Memory B cell (primary cell): ENCODE measurements at regions not wholly inside any gene's neighbourhood (a gene's known extent, or its start where the extent isn't known, plus 50 kb on each side); places are given as distances from the start of the nearest gene placed in this dataset.
A peak's percentile ranks its signal among the peaks of the same experiment; 100 is the strongest.

Experiments used
- ATAC-seq: fragments of 150-1000 bp; cut with Tn5 transposase; 2 replicates; pipeline ENCODE4 v1.10.0; 2021; ENCODE audit warnings: low read depth, mild to moderate bottlenecking, moderate library complexity
- DNase-seq, 2 donors: peaks; one replicate each; pipeline ENCODE4 v3.0.0; 2022; ENCODE audit warnings: low spot score in 2 of 2
- H3K27ac Mint-ChIP-seq: one replicate; pipeline ENCODE4 v1.8.0; 2022; ENCODE audit warnings: mild to moderate bottlenecking, moderate library complexity, mixed read lengths
- H3K27me3 Mint-ChIP-seq: one replicate; pipeline ENCODE4 v1.8.0; 2022; ENCODE audit warnings: mixed read lengths
- H3K36me3 Mint-ChIP-seq: one replicate; pipeline ENCODE4 v1.8.0; 2022; ENCODE audit warnings: mild to moderate bottlenecking, mixed read lengths
- H3K4me1 Mint-ChIP-seq: one replicate; pipeline ENCODE4 v1.8.0; 2022; ENCODE audit warnings: mixed read lengths
- H3K4me3 Mint-ChIP-seq: one replicate; pipeline ENCODE4 v1.8.0; 2022; ENCODE audit warnings: mild to moderate bottlenecking, moderate library complexity, mixed read lengths
- H3K9me3 Mint-ChIP-seq: one replicate; pipeline ENCODE4 v1.8.0; 2022; ENCODE audit warnings: mixed read lengths

DNA sequence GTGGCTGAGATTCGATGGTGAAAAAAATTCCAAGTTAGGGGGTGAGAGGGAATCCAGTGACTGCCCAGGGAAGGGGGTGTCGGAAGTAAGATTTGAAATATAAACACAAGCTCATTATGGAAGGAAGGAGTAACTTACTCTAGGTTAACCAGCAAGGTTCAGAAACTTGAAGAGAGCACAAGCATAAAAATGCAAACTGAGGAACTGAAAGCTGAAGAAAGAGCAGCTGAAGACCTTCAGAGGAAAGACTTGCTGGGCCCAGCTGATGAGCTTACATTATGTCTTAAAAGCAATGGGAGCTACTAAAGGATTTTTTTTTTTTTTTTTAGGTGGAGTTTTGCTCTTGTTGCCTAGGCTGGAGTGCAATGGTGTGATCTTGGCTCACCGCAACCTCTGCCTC, 189.7 kb upstream of the GRIN2B start:
- Mint-ChIP-seq H3K4me3 (peak overlapping the region; percentile 84), H3K27ac (peak overlapping the region; percentile 91), H3K4me1 (peaks cover 25% of the 10 kb centered on the region), H3K36me3 (no peaks in the 10 kb centered on the region), H3K9me3 (no peaks in the 10 kb centered on the region), H3K27me3 (no peaks in the 10 kb centered on the region)
- DNase-seq (peak in 1 of 2 donors; percentile 34), ATAC-seq (peak; percentile 97)

DNA sequence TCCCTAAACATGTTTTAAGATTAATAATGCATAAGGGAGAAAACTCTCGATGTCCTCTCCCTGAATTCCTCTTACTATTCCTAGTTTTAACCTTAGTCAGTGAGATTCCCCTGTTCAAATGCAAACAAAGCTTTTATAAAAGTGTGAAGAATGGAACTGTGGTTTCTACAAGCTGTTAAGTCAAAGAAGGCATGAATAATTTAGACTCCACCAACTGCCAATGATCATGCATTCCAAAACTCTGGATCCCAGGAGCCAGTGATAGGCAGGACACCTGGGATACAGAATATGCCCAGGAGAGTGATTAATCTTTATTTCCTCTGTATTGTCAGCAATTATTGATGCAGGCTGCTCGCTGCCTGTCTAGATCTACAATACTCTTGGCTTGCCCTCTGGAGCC, 190.3 kb upstream of the ATF7IP start:
- no peak overlapping the region for H3K4me3 Mint-ChIP-seq
- no peaks in the 10 kb centered on the region for H3K36me3 Mint-ChIP-seq
- ATAC-seq, result no peak
- no peaks in the 10 kb centered on the region for H3K9me3 Mint-ChIP-seq
- no peaks in the 10 kb centered on the region for H3K27me3 Mint-ChIP-seq
- peaks cover 18% of the 10 kb centered on the region for H3K4me1 Mint-ChIP-seq
- DNase-seq, result no peak
- no peak overlapping the region for H3K27ac Mint-ChIP-seq

DNA sequence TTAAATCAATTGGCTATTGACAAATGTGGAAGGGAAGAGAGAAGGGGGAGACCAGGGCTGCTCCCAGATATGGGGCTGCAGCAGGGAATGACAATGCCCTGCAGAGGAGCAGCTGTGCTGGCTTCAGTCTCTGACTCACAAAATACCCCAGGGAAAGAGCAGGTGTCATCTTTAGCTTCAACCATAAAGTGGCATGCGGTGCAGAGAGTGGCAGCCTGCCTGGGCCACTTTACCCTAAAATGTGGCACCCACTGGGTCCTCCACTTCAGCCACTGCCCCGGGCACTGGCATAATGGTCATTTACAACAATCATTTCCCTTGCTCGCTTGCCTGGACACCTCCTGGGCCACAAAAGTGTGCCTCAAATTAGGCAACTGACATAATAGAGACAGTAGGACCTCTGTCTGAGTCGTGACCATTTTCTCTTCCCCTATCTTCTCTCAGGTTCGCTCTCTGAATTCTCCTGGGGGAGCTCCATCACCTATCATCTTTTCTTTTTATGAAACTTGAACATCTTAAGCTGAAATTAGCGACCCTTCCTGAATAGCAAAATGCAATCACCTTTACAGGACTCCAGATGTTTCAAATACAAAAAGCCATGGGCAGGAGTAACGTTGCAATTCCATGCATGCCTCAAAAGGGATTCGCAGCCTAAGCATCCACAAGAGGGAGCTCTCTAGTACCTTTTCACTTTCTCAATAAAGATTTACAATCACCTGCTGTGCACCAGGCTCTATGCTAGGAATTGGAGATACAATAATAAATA, 179.9 kb upstream of the ATF7IP start:
- Mint-ChIP-seq H3K27me3 (peaks cover 2% of the 10 kb centered on the region), H3K4me3 (peak overlapping the region; percentile 80), H3K27ac (peak overlapping the region; percentile 40), H3K36me3 (no peaks in the 10 kb centered on the region), H3K9me3 (no peaks in the 10 kb centered on the region), H3K4me1 (peaks cover 10% of the 10 kb centered on the region)
- ATAC-seq (peak; percentile 80), DNase-seq (peak; percentile 22 to 53)

DNA sequence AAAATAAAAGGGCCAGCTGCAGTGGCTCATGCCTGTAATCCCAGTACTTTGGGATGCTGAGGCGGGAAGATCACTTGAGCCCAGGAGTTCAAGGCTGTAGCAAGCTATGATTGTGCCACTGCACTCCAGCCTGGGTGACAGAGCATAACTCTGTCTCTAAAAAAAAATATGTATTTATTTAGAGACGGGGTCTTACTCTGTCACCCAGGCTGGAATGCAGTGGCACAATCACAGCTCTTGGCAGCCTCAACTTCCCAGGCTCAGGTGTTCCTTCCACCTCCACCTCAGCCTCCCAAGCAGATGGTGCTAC, 179.3 kb upstream of the ATF7IP start:
- H3K4me3 Mint-ChIP-seq, result no peak overlapping the region
- no peak overlapping the region for H3K27ac Mint-ChIP-seq
- ATAC-seq (no peak), DNase-seq (no peak)
- peaks cover 15% of the 10 kb centered on the region for H3K4me1 Mint-ChIP-seq
- H3K36me3 Mint-ChIP-seq, result no peaks in the 10 kb centered on the region
- peaks cover 2% of the 10 kb centered on the region for H3K27me3 Mint-ChIP-seq
- H3K9me3 Mint-ChIP-seq, result no peaks in the 10 kb centered on the region

DNA sequence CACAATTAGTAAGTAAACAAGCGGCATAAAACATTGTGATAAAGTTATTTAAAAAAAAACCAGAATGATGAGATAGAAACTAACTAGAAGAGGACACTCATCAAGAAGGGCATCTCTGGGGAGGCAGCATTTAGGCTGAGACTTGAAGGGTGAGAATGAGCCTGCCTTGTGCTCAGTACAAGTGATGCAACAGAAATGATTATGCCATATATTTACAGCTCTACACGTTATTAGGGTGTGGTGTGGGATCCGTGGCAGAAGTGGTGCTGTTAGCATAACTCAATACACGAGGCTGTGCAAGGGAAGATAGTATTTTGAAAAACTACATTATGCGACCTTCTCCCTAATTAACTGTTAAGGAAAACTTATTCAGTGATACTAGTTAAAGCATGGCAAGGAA, 178.5 kb upstream of the ATF7IP start:
- H3K9me3 Mint-ChIP-seq, result no peaks in the 10 kb centered on the region
- ATAC-seq, result no peak
- H3K27ac Mint-ChIP-seq, result no peak overlapping the region
- no peak for DNase-seq
- peaks cover 2% of the 10 kb centered on the region for H3K27me3 Mint-ChIP-seq
- H3K4me3 Mint-ChIP-seq, result no peak overlapping the region
- no peaks in the 10 kb centered on the region for H3K36me3 Mint-ChIP-seq
- peaks cover 22% of the 10 kb centered on the region for H3K4me1 Mint-ChIP-seq

DNA sequence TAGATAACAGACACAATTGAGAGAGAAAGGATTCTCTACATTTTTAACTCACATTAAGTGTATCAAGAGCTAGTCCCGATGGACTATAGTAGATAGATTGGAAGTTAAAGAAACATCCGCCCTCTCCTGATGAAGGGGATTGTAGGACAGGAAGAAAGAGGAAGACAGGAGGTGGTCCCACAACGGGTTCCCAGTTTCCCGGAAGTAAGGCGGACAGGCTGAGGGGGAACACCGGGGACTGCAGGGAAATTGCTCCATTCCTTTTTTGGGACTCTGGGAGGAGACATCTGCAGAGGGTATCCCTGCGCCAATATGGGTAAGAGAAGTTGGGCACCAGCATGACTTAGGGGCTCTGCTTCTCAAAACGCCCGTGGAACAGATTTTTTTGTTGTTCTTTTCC, 177.5 kb upstream of the ATF7IP start:
- Mint-ChIP-seq H3K4me1 (peaks cover 22% of the 10 kb centered on the region), H3K27me3 (peaks cover 2% of the 10 kb centered on the region), H3K9me3 (no peaks in the 10 kb centered on the region), H3K27ac (no peak overlapping the region), H3K4me3 (no peak overlapping the region), H3K36me3 (no peaks in the 10 kb centered on the region)
- DNase-seq (no peak), ATAC-seq (no peak)

DNA sequence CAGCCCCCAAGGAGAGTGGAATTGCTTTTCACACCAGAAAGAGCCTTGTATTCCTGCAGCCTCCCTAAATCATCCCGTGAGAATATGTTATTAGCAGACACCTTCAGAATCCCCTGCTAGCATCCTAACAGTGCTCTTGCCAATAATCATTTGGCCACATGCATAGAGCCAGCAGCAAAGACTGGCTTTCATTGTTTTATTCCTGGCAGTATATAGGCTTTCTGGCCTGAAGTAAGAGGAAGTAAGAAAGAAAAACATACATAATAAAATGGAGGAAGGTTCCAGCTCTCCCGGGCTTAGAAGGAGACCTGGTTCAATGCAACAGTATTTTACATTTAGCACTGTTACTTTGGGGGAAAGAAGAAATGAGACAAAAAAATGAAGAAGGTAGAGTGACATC, 176.7 kb upstream of the ATF7IP start:
- Mint-ChIP-seq H3K36me3 (no peaks in the 10 kb centered on the region), H3K9me3 (no peaks in the 10 kb centered on the region), H3K27me3 (peaks cover 2% of the 10 kb centered on the region), H3K4me3 (no peak overlapping the region), H3K27ac (no peak overlapping the region), H3K4me1 (peaks cover 22% of the 10 kb centered on the region)
- DNase-seq (no peak), ATAC-seq (no peak)

DNA sequence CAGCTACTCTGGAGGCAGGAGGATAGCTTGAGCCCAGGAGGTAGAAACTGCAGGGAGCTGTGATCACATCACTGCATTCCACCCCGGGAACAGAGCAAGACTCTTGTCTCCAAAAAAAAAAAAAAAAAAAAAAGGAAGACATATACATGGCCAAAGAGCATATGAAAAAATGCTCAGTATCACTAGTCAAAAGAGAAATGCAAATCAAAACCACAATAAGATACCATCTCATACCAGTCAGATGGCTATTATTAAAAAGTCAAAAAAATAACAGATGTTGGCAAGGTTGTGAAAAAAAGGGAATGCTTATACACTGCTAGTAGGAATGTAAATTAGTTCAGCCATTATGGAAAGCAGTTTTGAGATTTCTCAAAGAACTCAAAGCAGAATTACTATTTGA, 174.8 kb upstream of the ATF7IP start:
- ATAC-seq (no peak), DNase-seq (no peak)
- peaks cover 16% of the 10 kb centered on the region for H3K4me1 Mint-ChIP-seq
- H3K27me3 Mint-ChIP-seq, result peaks cover 2% of the 10 kb centered on the region
- peak overlapping the region; percentile 24 for H3K4me3 Mint-ChIP-seq
- H3K36me3 Mint-ChIP-seq, result no peaks in the 10 kb centered on the region
- no peaks in the 10 kb centered on the region for H3K9me3 Mint-ChIP-seq
- H3K27ac Mint-ChIP-seq, result no peak overlapping the region

DNA sequence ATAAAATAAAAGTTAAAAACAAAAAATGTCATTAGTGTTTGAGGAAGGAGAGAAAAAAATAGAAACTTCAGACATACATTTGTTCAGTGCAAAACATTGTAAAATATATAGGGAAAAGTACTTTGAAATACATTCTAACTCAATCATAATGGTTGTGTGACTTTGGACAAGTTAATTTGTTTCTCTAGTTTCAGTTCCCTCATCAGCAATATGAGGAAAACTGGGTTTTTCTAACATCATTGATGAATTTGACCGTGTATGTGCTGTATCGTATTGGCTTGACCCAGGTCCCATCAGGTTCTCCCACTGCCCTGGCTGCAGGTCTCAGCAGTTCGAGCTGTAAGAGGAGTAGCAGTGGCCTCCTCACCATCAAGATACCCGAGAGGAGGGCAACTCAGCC, 173.9 kb upstream of the ATF7IP start:
- no peaks in the 10 kb centered on the region for H3K9me3 Mint-ChIP-seq
- peaks cover 13% of the 10 kb centered on the region for H3K4me1 Mint-ChIP-seq
- DNase-seq (no peak), ATAC-seq (peak; percentile 62)
- H3K27me3 Mint-ChIP-seq, result peaks cover 2% of the 10 kb centered on the region
- peak overlapping the region; percentile 63 for H3K4me3 Mint-ChIP-seq
- H3K27ac Mint-ChIP-seq, result no peak overlapping the region
- H3K36me3 Mint-ChIP-seq, result no peaks in the 10 kb centered on the region

DNA sequence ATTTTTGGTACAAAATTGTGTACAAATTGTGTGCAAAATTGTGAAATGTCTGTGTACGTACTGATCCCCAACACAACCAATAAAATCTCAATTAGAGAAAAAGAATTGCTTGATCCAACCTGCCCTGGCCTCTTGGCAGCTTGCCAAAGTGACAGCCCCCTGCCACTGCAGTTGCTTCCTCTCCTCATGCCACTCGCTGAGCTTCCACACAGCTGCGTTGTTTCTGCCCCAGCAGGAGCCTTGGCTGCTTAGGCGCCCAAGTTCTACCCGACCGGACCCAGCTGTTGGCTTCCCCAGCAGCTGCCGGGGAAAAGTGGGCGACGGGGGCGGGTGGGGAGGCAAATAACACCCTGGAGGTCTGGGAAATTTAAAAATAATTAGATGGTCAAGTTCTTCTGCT, 171.8 kb upstream of the ATF7IP start:
- H3K27me3 Mint-ChIP-seq, result no peaks in the 10 kb centered on the region
- ATAC-seq, result no peak
- H3K4me3 Mint-ChIP-seq, result no peak overlapping the region
- H3K9me3 Mint-ChIP-seq, result no peaks in the 10 kb centered on the region
- H3K27ac Mint-ChIP-seq, result no peak overlapping the region
- H3K4me1 Mint-ChIP-seq, result peaks cover 13% of the 10 kb centered on the region
- H3K36me3 Mint-ChIP-seq, result no peaks in the 10 kb centered on the region
- no peak for DNase-seq

DNA sequence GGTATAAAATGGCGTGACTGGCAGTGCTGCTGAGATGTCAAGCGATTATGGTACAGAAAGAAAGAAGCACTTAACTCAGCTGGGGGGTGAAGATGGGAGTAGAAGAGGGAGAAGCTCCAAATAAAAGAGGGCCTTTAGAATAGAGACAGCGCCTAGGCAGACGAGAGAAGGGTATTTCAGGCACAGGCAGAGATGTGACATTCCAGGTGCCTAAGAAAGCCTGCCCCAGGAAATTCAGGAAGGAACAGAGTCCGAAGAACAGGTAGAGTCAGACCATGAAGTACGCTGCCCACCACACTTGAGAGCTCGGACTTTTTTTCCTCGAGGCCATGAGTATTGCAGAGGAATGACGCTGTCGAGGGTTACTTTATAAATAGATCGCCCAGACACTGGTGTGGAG, 170.9 kb upstream of the ATF7IP start:
- Mint-ChIP-seq H3K4me1 (peaks cover 13% of the 10 kb centered on the region), H3K27me3 (no peaks in the 10 kb centered on the region), H3K27ac (no peak overlapping the region), H3K4me3 (no peak overlapping the region), H3K9me3 (no peaks in the 10 kb centered on the region), H3K36me3 (no peaks in the 10 kb centered on the region)
- DNase-seq (no peak), ATAC-seq (no peak)

DNA sequence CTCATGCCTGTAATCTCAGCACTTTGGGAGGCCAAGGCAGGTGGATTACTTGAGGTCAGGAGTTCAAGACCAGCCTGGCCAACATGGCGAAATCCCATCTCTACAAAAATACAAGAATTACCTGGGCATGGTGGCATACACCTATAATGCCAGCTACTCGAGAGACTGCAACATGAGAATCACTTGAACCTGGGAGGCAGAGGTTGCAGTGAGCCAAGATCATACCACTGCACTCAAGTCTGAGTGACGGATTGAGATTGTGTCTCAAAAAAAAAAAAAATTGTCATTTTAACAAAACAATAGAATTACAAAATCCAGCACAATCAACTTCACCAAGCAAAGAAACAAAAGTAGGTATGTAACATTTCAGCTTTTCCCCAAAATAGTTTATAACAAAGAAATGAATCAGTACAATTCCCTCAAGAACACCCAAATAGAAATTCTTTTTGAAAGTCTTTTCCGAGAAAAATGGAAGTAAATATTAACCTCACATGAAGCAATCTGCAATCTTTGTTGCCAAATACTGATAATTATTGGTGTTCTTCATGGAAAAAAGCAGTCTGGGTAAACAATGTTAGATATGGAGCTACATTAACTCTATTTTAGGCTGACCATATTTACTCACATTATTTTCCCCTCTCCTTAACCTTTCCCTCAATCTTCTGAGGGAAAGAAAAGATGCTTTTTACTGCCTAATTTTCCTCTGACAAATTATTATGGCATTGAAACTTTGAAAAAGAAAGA, 165.9 kb upstream of the ATF7IP start:
- no peaks in the 10 kb centered on the region for H3K4me1 Mint-ChIP-seq
- no peak for ATAC-seq
- DNase-seq, result no peak
- H3K27ac Mint-ChIP-seq, result no peak overlapping the region
- H3K4me3 Mint-ChIP-seq, result no peak overlapping the region
- H3K9me3 Mint-ChIP-seq, result peaks cover 3% of the 10 kb centered on the region
- no peaks in the 10 kb centered on the region for H3K36me3 Mint-ChIP-seq
- no peaks in the 10 kb centered on the region for H3K27me3 Mint-ChIP-seq

DNA sequence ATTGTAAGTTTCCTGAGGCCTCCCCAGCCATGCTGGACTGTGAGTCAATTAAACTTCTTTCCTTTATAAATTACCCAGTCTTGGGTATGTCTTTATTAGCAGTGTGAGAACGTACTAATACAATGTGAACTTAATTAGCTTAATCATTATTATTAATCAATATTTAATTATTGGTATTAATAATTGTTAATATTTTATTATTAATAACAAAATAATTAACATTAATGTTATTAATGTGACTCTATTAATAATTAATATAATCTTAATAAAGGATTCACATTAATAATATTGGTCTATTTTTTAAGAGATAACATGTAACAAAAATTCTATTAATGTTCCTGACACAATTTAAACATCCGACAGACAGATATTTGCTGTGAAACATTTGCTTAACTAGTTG, 164.9 kb upstream of the ATF7IP start:
- DNase-seq (no peak), ATAC-seq (no peak)
- Mint-ChIP-seq H3K9me3 (peaks cover 3% of the 10 kb centered on the region), H3K4me1 (no peaks in the 10 kb centered on the region), H3K27me3 (no peaks in the 10 kb centered on the region), H3K36me3 (no peaks in the 10 kb centered on the region), H3K4me3 (no peak overlapping the region), H3K27ac (no peak overlapping the region)

DNA sequence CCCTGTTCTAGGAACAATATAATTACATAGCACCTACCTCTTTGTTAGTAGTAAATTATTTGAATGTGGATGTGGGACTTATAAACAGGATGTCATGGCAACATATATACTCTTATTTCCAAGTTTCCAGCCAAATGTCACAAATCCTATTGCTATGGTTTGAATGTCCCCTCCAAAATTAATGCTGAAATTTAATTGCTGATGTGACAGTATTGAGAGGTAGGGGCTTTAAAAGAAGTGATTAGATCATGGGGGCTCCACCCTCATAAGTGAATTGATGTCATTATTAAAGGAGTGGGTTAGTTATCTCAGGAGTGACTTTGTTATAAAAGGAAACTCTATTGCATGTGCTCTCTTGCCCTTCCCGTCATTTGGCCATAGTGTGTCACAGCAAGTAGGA, 164.2 kb upstream of the ATF7IP start:
- peaks cover 3% of the 10 kb centered on the region for H3K9me3 Mint-ChIP-seq
- peaks cover under 1% of the 10 kb centered on the region for H3K36me3 Mint-ChIP-seq
- H3K27me3 Mint-ChIP-seq, result no peaks in the 10 kb centered on the region

More for the DNA sequence above, 164.2 kb upstream of the ATF7IP start:
- Mint-ChIP-seq H3K4me1 (no peaks in the 10 kb centered on the region), H3K4me3 (no peak overlapping the region), H3K27ac (no peak overlapping the region)
- no peak for ATAC-seq
- no peak for DNase-seq
